SKM-1 (cell line): ENCODE measurements at regions not wholly inside any gene's neighbourhood (a gene's known extent, or its start where the extent isn't known, plus 50 kb on each side); places are given as distances from the start of the nearest gene placed in this dataset.

ENCODE experiments used
- DNase-seq: peaks from one replicate; lab custom pipeline; 2025; ENCODE audit not compliant: unreplicated experiment; lab: John Stamatoyannopoulos, UW

- DNase-seq, result no peak
Measured at GRCh38 chr1:5436808-5437207, 555.4 kb downstream of the NPHP4 start.

GRCh38 chr1:5435414-5435813, 556.8 kb downstream of the NPHP4 start:
- no peak for DNase-seq

GRCh38 chr1:5432436-5432835, 559.8 kb downstream of the NPHP4 start:
- DNase-seq, result no peak

- no peak for DNase-seq
Measured at GRCh38 chr1:5430911-5431697, 561.1 kb downstream of the NPHP4 start.

GRCh38 chr1:5430136-5430535, 562.1 kb downstream of the NPHP4 start:
- no peak for DNase-seq

- no peak for DNase-seq
Measured at GRCh38 chr1:5428351-5428750, 563.9 kb downstream of the NPHP4 start.

GRCh38 chr1:5427026-5427613, 565.1 kb downstream of the NPHP4 start:
- no peak for DNase-seq

- DNase-seq, result no peak
Measured at GRCh38 chr1:5424802-5425703, 567.2 kb downstream of the NPHP4 start.

- no peak for DNase-seq
Measured at GRCh38 chr1:5423109-5423508, 569.1 kb downstream of the NPHP4 start.

GRCh38 chr1:5419501-5419900, 572.7 kb downstream of the NPHP4 start:
- no peak for DNase-seq

- DNase-seq, result no peak
Measured at GRCh38 chr1:5416518-5416917, 575.7 kb downstream of the NPHP4 start.

- no peak for DNase-seq
Measured at GRCh38 chr1:5415606-5416005, 576.6 kb downstream of the NPHP4 start.

- DNase-seq, result no peak
Measured at GRCh38 chr1:5410652-5411051, 581.6 kb downstream of the NPHP4 start.

GRCh38 chr1:5408401-5408800, 583.8 kb downstream of the NPHP4 start:
- no peak for DNase-seq

- DNase-seq, result no peak
Measured at GRCh38 chr1:5405263-5405662, 587.0 kb downstream of the NPHP4 start.

GRCh38 chr1:5404412-5405203, 587.6 kb downstream of the NPHP4 start:
- DNase-seq, result no peak

GRCh38 chr1:5403935-5404334, 588.3 kb downstream of the NPHP4 start:
- no peak for DNase-seq

- DNase-seq, result no peak
Measured at GRCh38 chr1:5402618-5403017, 589.6 kb downstream of the NPHP4 start.

GRCh38 chr1:5399771-5400170, 592.5 kb downstream of the NPHP4 start:
- no peak for DNase-seq

GRCh38 chr1:5396593-5396992, 595.6 kb downstream of the NPHP4 start:
- DNase-seq, result no peak

GRCh38 chr1:5394111-5394510, 598.1 kb downstream of the NPHP4 start:
- DNase-seq, result no peak
